Activated T-cell treated with anti-CD3 and anti-CD28 coated beads, Interleukin-2, amount 50 U/mL, for 72 hours (primary cell): ENCODE measurements at regions not wholly inside any gene's neighbourhood (a gene's known extent, or its start where the extent isn't known, plus 50 kb on each side); places are given as distances from the start of the nearest gene placed in this dataset.

ENCODE experiments used
- ATAC-seq, 2 donors: fragments of 150-1000 bp; cut with Tn5 transposase; replicated peaks in 1 of 2; 2 replicates each; pipeline ENCODE4 v1.10.0; 2021; ENCODE audit warnings: moderate library complexity in 2 of 2, mild to moderate bottlenecking in 1 of 2
- DNase-seq, 2 donors: peaks; one replicate each; pipeline ENCODE4 v3.0.0; 2021 to 2022; ENCODE audit warnings: mixed read lengths in 1 of 2
- H3K27ac Mint-ChIP-seq: one replicate; pipeline ENCODE4 v1.8.0; 2022; ENCODE audit warnings: mild to moderate bottlenecking, moderate library complexity, mixed read lengths
- H3K27me3 Mint-ChIP-seq: one replicate; pipeline ENCODE4 v1.8.0; 2022; ENCODE audit warnings: low read depth, mixed read lengths
- H3K36me3 Mint-ChIP-seq, 2 donors: one replicate each; pipeline ENCODE4 v1.8.0; 2022; ENCODE audit warnings: mixed read lengths in 2 of 2, mild to moderate bottlenecking in 1 of 2; ENCODE audit not compliant: insufficient read depth in 2 of 2
- H3K4me1 Mint-ChIP-seq: one replicate; pipeline ENCODE4 v1.8.0; 2022; ENCODE audit warnings: low read depth, mixed read lengths
- H3K4me3 Mint-ChIP-seq, 2 donors: one replicate each; pipeline ENCODE4 v1.8.0; 2022; ENCODE audit warnings: mild to moderate bottlenecking in 2 of 2, mixed read lengths in 2 of 2, moderate library complexity in 2 of 2
- H3K9me3 Mint-ChIP-seq, 2 donors: one replicate each; pipeline ENCODE4 v1.8.0; 2022; ENCODE audit warnings: mixed read lengths in 2 of 2

- no peak overlapping the region for H3K27ac Mint-ChIP-seq
- H3K27me3 Mint-ChIP-seq: no peaks in the 10 kb centered on the region
- H3K9me3 Mint-ChIP-seq: peaks cover 0 to 1% of the 10 kb centered on the region in 2 donors
- H3K36me3 Mint-ChIP-seq: no peaks in the 10 kb centered on the region
- no peak for ATAC-seq
- no peak for DNase-seq
- no peaks in the 10 kb centered on the region for H3K4me1 Mint-ChIP-seq
- no peak overlapping the region for H3K4me3 Mint-ChIP-seq
These were observed 489.2 kb upstream of the C1orf87 start for GRCh38 chr1:60562740-60563139.

- Mint-ChIP-seq H3K36me3 (no peaks in the 10 kb centered on the region), H3K9me3 (peaks cover 0 to 5% of the 10 kb centered on the region in 2 donors), H3K4me3 (no peak overlapping the region), H3K27me3 (no peaks in the 10 kb centered on the region), H3K4me1 (no peaks in the 10 kb centered on the region), H3K27ac (no peak overlapping the region)
- ATAC-seq: no peak
- DNase-seq: no peak
These were observed 487.1 kb upstream of the C1orf87 start for GRCh38 chr1:60560701-60561100.

- no peaks in the 10 kb centered on the region for H3K27me3 Mint-ChIP-seq
- no peak for DNase-seq
- no peak for ATAC-seq
- H3K9me3 Mint-ChIP-seq: peaks cover 0 to 5% of the 10 kb centered on the region in 2 donors
- no peak overlapping the region for H3K4me3 Mint-ChIP-seq
- H3K27ac Mint-ChIP-seq: no peak overlapping the region
- no peaks in the 10 kb centered on the region for H3K4me1 Mint-ChIP-seq
- no peaks in the 10 kb centered on the region for H3K36me3 Mint-ChIP-seq
These were observed 484.7 kb upstream of the C1orf87 start for GRCh38 chr1:60558236-60558635.

GRCh38 chr1:60553730-60554129, 480.2 kb upstream of the C1orf87 start:
- Mint-ChIP-seq H3K36me3 (no peaks in the 10 kb centered on the region), H3K4me3 (no peak overlapping the region), H3K9me3 (peaks cover 0 to 3% of the 10 kb centered on the region in 2 donors), H3K4me1 (no peaks in the 10 kb centered on the region), H3K27ac (no peak overlapping the region), H3K27me3 (no peaks in the 10 kb centered on the region)
- no peak for ATAC-seq
- no peak for DNase-seq

DNA sequence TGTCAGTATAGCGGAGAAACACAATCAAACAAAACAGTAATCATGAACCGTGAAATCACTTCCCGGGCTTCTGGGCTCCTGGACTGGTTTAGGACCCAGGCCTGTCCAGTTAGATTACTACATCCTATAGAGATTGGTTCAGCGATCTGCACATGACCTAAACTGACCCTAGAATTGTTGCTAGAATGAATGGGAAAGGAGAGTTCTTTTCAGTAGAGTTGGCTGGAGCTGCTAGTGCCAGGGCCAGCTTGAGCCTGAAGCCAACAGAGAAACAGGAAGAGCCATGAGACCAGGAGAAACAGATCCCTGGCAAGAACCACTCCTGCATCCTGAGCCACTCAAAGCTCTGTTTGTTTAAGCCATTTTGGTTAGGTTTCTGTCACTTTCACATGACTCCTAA, 474.3 kb upstream of the C1orf87 start:
- no peaks in the 10 kb centered on the region for H3K36me3 Mint-ChIP-seq

DNA sequence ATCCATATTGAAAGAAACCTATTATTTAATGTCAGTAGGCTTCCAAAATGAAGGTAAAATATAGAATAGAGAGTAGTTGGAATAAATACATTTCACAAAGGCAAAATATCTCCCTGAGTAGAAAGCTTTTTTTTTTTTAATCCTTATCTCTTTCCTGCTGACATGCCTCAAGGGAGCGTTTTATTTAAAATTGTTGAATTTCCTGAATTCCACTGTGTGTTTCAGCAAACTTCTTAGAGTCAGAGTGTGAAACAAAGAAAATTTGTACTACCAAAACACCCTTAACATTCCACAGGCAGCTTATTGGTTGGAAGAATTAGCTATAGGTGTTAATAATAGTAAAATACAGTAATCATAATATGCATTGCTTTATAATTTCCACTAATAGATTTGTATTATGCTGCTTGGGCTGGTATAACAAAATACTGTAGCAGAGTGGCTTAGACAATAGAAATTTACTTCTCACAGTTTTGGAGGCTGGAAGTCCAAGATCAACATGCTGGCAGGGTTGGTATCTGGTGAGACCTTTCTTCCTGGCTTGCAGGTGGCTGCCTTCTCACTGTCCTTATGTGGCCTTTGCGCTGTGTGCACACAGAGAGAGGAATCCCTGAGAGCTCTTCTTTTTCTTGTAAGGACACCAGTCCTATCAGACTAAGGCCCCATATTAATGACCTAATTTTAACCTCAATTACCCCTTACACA, 468.4 kb upstream of the C1orf87 start:
- Mint-ChIP-seq H3K9me3 (peaks cover 0 to 2% of the 10 kb centered on the region in 2 donors), H3K4me1 (no peaks in the 10 kb centered on the region), H3K4me3 (no peak overlapping the region), H3K27ac (no peak overlapping the region), H3K27me3 (no peaks in the 10 kb centered on the region), H3K36me3 (peaks cover 0 to 1% of the 10 kb centered on the region in 2 donors)
- DNase-seq: no peak
- no peak for ATAC-seq

More for the DNA sequence above, 474.3 kb upstream of the C1orf87 start:
- Mint-ChIP-seq H3K27me3 (no peaks in the 10 kb centered on the region), H3K27ac (no peak overlapping the region), H3K4me1 (no peaks in the 10 kb centered on the region), H3K9me3 (peaks cover 0 to 2% of the 10 kb centered on the region in 2 donors), H3K4me3 (no peak overlapping the region)
- DNase-seq: no peak
- no peak for ATAC-seq

GRCh38 chr1:60540141-60540540, 466.6 kb upstream of the C1orf87 start:
- H3K4me1 Mint-ChIP-seq: no peaks in the 10 kb centered on the region
- ATAC-seq: no peak
- H3K9me3 Mint-ChIP-seq: peaks cover 0 to 4% of the 10 kb centered on the region in 2 donors
- no peak overlapping the region for H3K4me3 Mint-ChIP-seq
- H3K27me3 Mint-ChIP-seq: no peaks in the 10 kb centered on the region
- H3K36me3 Mint-ChIP-seq: peaks cover 0 to 1% of the 10 kb centered on the region in 2 donors
- H3K27ac Mint-ChIP-seq: no peak overlapping the region
- DNase-seq: no peak

- no peak overlapping the region for H3K4me3 Mint-ChIP-seq
- peaks cover 0 to 1% of the 10 kb centered on the region in 2 donors for H3K36me3 Mint-ChIP-seq
- H3K27me3 Mint-ChIP-seq: no peaks in the 10 kb centered on the region
- ATAC-seq (no peak), DNase-seq (no peak)
- no peak overlapping the region for H3K27ac Mint-ChIP-seq
- H3K9me3 Mint-ChIP-seq: peaks cover 0 to 2% of the 10 kb centered on the region in 2 donors
- no peaks in the 10 kb centered on the region for H3K4me1 Mint-ChIP-seq
These were observed 462.1 kb upstream of the C1orf87 start for GRCh38 chr1:60535713-60536112.

DNA sequence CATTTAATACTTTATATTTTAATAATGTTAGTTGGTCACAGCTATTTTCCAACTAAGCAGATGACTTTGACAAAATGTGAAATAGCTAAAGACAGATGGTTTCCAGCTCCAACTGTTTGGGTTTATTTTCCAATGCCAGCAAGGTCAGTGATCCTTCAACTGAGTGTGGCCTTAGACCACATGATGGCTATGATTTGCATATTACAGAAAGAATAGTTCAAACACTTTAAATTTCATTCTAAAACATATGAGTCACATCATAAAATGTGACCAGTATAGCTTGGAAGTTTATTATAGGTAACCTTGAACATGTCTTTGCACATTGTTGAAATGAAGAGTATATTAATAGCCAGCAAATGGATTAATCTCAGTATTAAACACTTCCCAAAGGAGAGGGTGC, 454.0 kb upstream of the C1orf87 start:
- DNase-seq: no peak
- Mint-ChIP-seq H3K4me3 (no peak overlapping the region), H3K27ac (no peak overlapping the region), H3K27me3 (no peaks in the 10 kb centered on the region), H3K9me3 (peaks cover 1 to 3% of the 10 kb centered on the region in 2 donors), H3K36me3 (no peaks in the 10 kb centered on the region), H3K4me1 (no peaks in the 10 kb centered on the region)
- no peak for ATAC-seq

- Mint-ChIP-seq H3K27me3 (no peaks in the 10 kb centered on the region), H3K4me3 (no peak overlapping the region), H3K4me1 (no peaks in the 10 kb centered on the region), H3K27ac (no peak overlapping the region), H3K9me3 (peaks cover 3 to 7% of the 10 kb centered on the region in 2 donors), H3K36me3 (no peaks in the 10 kb centered on the region)
- DNase-seq: no peak
- no peak for ATAC-seq
These were observed 443.4 kb upstream of the C1orf87 start for GRCh38 chr1:60516996-60517395.

DNA sequence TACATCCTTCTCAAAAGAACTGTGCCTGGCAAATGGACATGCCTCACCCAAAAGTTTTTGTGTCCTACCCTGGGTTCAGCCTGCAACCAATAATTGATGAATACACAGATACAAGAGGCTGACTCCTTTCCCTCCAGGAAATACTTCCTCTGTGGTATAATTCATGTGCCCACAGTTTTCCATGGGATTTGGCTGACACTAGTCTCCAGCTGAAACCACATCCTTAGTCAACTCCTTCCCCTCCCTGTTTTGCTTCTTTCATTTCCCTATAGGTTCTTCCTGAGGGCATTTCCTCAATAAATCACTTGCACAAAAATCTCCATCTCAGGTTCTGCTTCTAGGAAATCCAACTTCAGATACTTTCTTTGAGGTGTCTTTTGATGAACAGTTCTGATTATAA, 436.6 kb upstream of the C1orf87 start:
- no peak for ATAC-seq
- Mint-ChIP-seq H3K36me3 (no peaks in the 10 kb centered on the region), H3K4me3 (no peak overlapping the region), H3K9me3 (peaks cover 5 to 7% of the 10 kb centered on the region in 2 donors), H3K4me1 (no peaks in the 10 kb centered on the region), H3K27me3 (no peaks in the 10 kb centered on the region), H3K27ac (no peak overlapping the region)
- no peak for DNase-seq

GRCh38 chr1:60504206-60504840, 430.8 kb upstream of the C1orf87 start:
- no peak overlapping the region for H3K27ac Mint-ChIP-seq
- ATAC-seq (no peak), DNase-seq (no peak)
- peaks cover 0 to 1% of the 10 kb centered on the region in 2 donors for H3K36me3 Mint-ChIP-seq
- no peak overlapping the region for H3K4me3 Mint-ChIP-seq
- no peaks in the 10 kb centered on the region for H3K27me3 Mint-ChIP-seq
- peaks cover 0 to 2% of the 10 kb centered on the region in 2 donors for H3K9me3 Mint-ChIP-seq
- H3K4me1 Mint-ChIP-seq: no peaks in the 10 kb centered on the region

DNA sequence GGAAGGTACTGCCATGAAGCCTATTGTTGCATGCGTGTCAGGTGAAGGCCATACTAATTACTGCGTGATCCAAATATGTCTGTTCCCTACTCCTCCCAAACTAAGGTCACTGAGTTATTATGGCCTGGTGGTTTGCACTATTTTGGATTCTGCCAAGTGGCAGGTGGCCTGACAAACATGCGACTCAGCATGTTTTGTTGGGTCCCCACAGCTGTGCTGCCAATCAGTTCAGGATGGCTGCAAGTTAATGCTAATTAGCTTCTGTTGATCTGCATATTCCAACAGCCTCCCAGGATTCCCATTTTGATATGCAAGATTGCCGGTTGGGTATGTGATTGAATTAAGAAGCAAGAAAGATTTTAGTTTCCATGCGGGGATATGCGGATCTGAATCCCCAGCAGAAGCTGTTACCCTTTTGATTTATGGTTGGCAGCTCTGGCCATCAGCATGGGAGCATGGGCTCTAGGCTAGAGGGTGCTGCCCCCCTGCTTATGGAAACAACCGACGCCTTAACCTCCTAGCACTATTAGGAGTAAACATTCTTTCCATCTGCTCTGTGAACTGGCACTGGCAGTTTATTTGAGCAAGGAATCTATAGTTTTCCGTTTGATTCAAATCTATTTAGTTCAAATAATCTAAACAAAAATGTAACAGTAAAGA, 429.8 kb upstream of the C1orf87 start:
- Mint-ChIP-seq H3K27ac (no peak overlapping the region), H3K27me3 (no peaks in the 10 kb centered on the region), H3K4me1 (no peaks in the 10 kb centered on the region), H3K36me3 (peaks cover 0 to 1% of the 10 kb centered on the region in 2 donors), H3K9me3 (peaks cover 0 to 6% of the 10 kb centered on the region in 2 donors), H3K4me3 (no peak overlapping the region)
- ATAC-seq (no peak), DNase-seq (no peak)
